GM13977 (cell line): ENCODE measurements at regions not wholly inside any gene's neighbourhood (a gene's known extent, or its start where the extent isn't known, plus 50 kb on each side); places are given as distances from the start of the nearest gene placed in this dataset.

ENCODE experiments used
- DNase-seq: peaks from one replicate; pipeline ENCODE4 v3.0.0; 2012; ENCODE audit warnings: low spot score
- CTCF ChIP-seq: IDR thresholded peaks from 2 replicates; pipeline ENCODE4 v1.5.1; 2012; ENCODE audit warnings: mild to moderate bottlenecking, control low read depth; ENCODE audit not compliant: insufficient read depth; ENCODE audit errors: extremely low read depth, missing control alignments
- in situ Hi-C: fragments of 300-500 bp; cut with MboI; formaldehyde crosslinking; loops from one replicate; pipeline ENCODE4 v1.12.0; 2022; ENCODE audit warnings: low sequenced_read_pairs, low pct_unique_long_range_greater_than_20kb, mixed read lengths, inconsistent platforms; ENCODE audit not compliant: unreplicated experiment

- DNase-seq = no peak
- no peak for TF ChIP-seq CTCF
- in situ Hi-C loops = no loop called here
Measured at GRCh38 chr3:76054404-76054803, 269.1 kb upstream of the ZNF717 start.

GRCh38 chr3:76061654-76062053, 276.3 kb upstream of the ZNF717 start:
- no peak for TF ChIP-seq CTCF
- in situ Hi-C loops = no loop called here
- DNase-seq = no peak

GRCh38 chr3:76063019-76063418, 277.7 kb upstream of the ZNF717 start:
- in situ Hi-C loops = no loop called here
- no peak for TF ChIP-seq CTCF
- no peak for DNase-seq

GRCh38 chr3:76063811-76064210, 278.5 kb upstream of the ZNF717 start:
- TF ChIP-seq CTCF = no peak
- DNase-seq = no peak
- in situ Hi-C loops = no loop called here

GRCh38 chr3:76065964-76066363, 280.6 kb upstream of the ZNF717 start:
- in situ Hi-C loops = no loop called here
- no peak for TF ChIP-seq CTCF
- DNase-seq = no peak

- no peak for TF ChIP-seq CTCF
- DNase-seq = no peak
- in situ Hi-C loops = no loop called here
Measured at GRCh38 chr3:76078101-76078500, 292.8 kb upstream of the ZNF717 start.

GRCh38 chr3:76083992-76084391, 298.6 kb upstream of the ZNF717 start:
- no peak for DNase-seq

More at GRCh38 chr3:76083992-76084391, 298.6 kb upstream of the ZNF717 start:
- TF ChIP-seq CTCF = no peak
- in situ Hi-C loops = no loop called here
